ENCODE measurements at regions not wholly inside any gene's neighbourhood (a gene's known extent, or its start where the extent isn't known, plus 50 kb on each side); places are given as distances from the start of the nearest gene placed in this dataset.

- no peak overlapping the region for H3K4me3 ChIP-seq (ENCODE audit: low read depth, low read length)
- TF ChIP-seq CTCF (conservative IDR thresholded peaks at IDR 0.05; ENCODE audit: low read depth, low read length), result no peak
- no peak for DNase-seq (ENCODE audit: low read depth)
These were observed 1097.7 kb downstream of the TMTC2 start for GRCh38 chr12:83784298-83784890.

GRCh38 chr12:83779526-83779925 lies 1092.8 kb downstream of the TMTC2 start:
- no peak for TF ChIP-seq CTCF (conservative IDR thresholded peaks at IDR 0.05; ENCODE audit: low read depth, low read length)

GRCh38 chr12:83769151-83769550 lies 1082.4 kb downstream of the TMTC2 start:
- DNase-seq (ENCODE audit: low read depth), result no peak
- no peak overlapping the region for H3K4me3 ChIP-seq (ENCODE audit: low read depth, low read length)
- TF ChIP-seq CTCF (conservative IDR thresholded peaks at IDR 0.05; ENCODE audit: low read depth, low read length), result no peak

More at GRCh38 chr12:83779526-83779925, 1092.8 kb downstream of the TMTC2 start:
- no peak overlapping the region for H3K4me3 ChIP-seq (ENCODE audit: low read depth, low read length)
- DNase-seq (ENCODE audit: low read depth), result no peak

GRCh38 chr12:83767723-83768122 lies 1081.0 kb downstream of the TMTC2 start:
- no peak for TF ChIP-seq CTCF (conservative IDR thresholded peaks at IDR 0.05; ENCODE audit: low read depth, low read length)
- no peak for DNase-seq (ENCODE audit: low read depth)
- no peak overlapping the region for H3K4me3 ChIP-seq (ENCODE audit: low read depth, low read length)

- H3K4me3 ChIP-seq (ENCODE audit: low read depth, low read length), result no peak overlapping the region
- peak; percentile 22 for DNase-seq (ENCODE audit: low read depth)
- TF ChIP-seq CTCF (conservative IDR thresholded peaks at IDR 0.05; ENCODE audit: low read depth, low read length), result no peak
These were observed 1076.7 kb downstream of the TMTC2 start for GRCh38 chr12:83763425-83763824.

GRCh38 chr12:83759906-83760305 lies 1073.2 kb downstream of the TMTC2 start:
- DNase-seq (ENCODE audit: low read depth), result no peak
- H3K4me3 ChIP-seq (ENCODE audit: low read depth, low read length), result no peak overlapping the region
- TF ChIP-seq CTCF (conservative IDR thresholded peaks at IDR 0.05; ENCODE audit: low read depth, low read length), result no peak

- no peak overlapping the region for H3K4me3 ChIP-seq (ENCODE audit: low read depth, low read length)
- no peak for DNase-seq (ENCODE audit: low read depth)
- TF ChIP-seq CTCF (conservative IDR thresholded peaks at IDR 0.05; ENCODE audit: low read depth, low read length), result no peak
These were observed 1072.4 kb downstream of the TMTC2 start for GRCh38 chr12:83758888-83759631.

Data from epithelial cell of proximal tubule (primary cell).